ENCODE measurements at regions not wholly inside any gene's neighbourhood (a gene's known extent, or its start where the extent isn't known, plus 50 kb on each side); places are given as distances from the start of the nearest gene placed in this dataset.
"Not testable (repeated sequence)": the region's sequence is repeated elsewhere in the genome, so short reads cannot be mapped to it uniquely, and the experiment has no call there.

- TF ChIP-seq POLR2A, CTCF (IDR thresholded peaks at IDR 0.05): not testable (repeated sequence)
Observed at GRCh38 chr22:18787529-18787928, 118.6 kb upstream of the DGCR6 start.

Data from adrenal gland (tissue), 5 donors.